GM23248 (cell line): ENCODE measurements at regions not wholly inside any gene's neighbourhood (a gene's known extent, or its start where the extent isn't known, plus 50 kb on each side); places are given as distances from the start of the nearest gene placed in this dataset.
"Not testable (repeated sequence)": the region's sequence is repeated elsewhere in the genome, so short reads cannot be mapped to it uniquely, and the experiment has no call there.

Experiments
- DNase-seq: peaks from one replicate; pipeline ENCODE4 v3.0.0-alpha.2; 2015
- H2AFZ ChIP-seq: fragments of 200-600 bp; sonication (generic); 2 replicates; pipeline ENCODE4 v1.6.1; 2016; ENCODE audit warnings: antibody characterized with exemption
- H3F3A ChIP-seq: fragments of 200-600 bp; sonication (generic); 2 replicates; pipeline ENCODE4 v1.6.1; 2016; ENCODE audit warnings: mild to moderate bottlenecking, antibody characterized with exemption, mixed run types; ENCODE audit not compliant: insufficient read depth
- H3K27ac ChIP-seq: fragments of 200-600 bp; sonication (generic); 2 replicates; pipeline ENCODE4 v1.5.1; 2016; ENCODE audit warnings: mild to moderate bottlenecking
- H3K27me3 ChIP-seq: fragments of 200-600 bp; sonication (generic); replicated peaks from 2 replicates; pipeline ENCODE4 v1.6.1; 2016; ENCODE audit warnings: mild to moderate bottlenecking; ENCODE audit not compliant: insufficient read depth
- H3K36me3 ChIP-seq: fragments of 200-600 bp; sonication (generic); 2 replicates; pipeline ENCODE4 v1.6.1; 2016; ENCODE audit warnings: low read depth, mild to moderate bottlenecking
- H3K4me1 ChIP-seq: fragments of 200-600 bp; sonication (generic); 2 replicates; pipeline ENCODE4 v1.6.1; 2016; ENCODE audit warnings: mild to moderate bottlenecking; ENCODE audit not compliant: insufficient read depth
- H3K4me2 ChIP-seq: fragments of 200-600 bp; sonication (generic); one replicate; pipeline ENCODE4 v1.6.1; 2016; ENCODE audit warnings: mild to moderate bottlenecking; ENCODE audit not compliant: unreplicated experiment
- H3K4me3 ChIP-seq: fragments of 200-600 bp; sonication (generic); 2 replicates; pipeline ENCODE4 v1.5.1; 2016; ENCODE audit warnings: mild to moderate bottlenecking
- H3K79me2 ChIP-seq: fragments of 200-600 bp; sonication (generic); 2 replicates; pipeline ENCODE4 v1.6.1; 2016; ENCODE audit warnings: mild to moderate bottlenecking; ENCODE audit not compliant: insufficient read depth
- H3K9ac ChIP-seq: fragments of 200-600 bp; sonication (generic); 2 replicates; pipeline ENCODE4 v1.6.1; 2016; ENCODE audit warnings: mild to moderate bottlenecking
- H3K9me2 ChIP-seq: fragments of 200-600 bp; sonication (generic); 2 replicates; pipeline ENCODE4 v1.6.1; 2016; ENCODE audit warnings: mixed run types, mild to moderate bottlenecking, moderate library complexity; ENCODE audit not compliant: insufficient read depth
- H3K9me3 ChIP-seq: fragments of 200-600 bp; sonication (generic); one replicate; pipeline ENCODE4 v1.6.1; 2017; ENCODE audit warnings: low read depth
- H4K20me1 ChIP-seq: fragments of 200-600 bp; sonication (generic); 2 replicates; pipeline ENCODE4 v1.6.0; 2016; ENCODE audit not compliant: insufficient read depth
- EZH2 ChIP-seq: fragments of 200-600 bp; sonication (generic); IDR thresholded peaks from 2 replicates; pipeline ENCODE4 v1.6.1; 2018; ENCODE audit warnings: antibody characterized with exemption, mild to moderate bottlenecking; ENCODE audit not compliant: insufficient read depth, poor library complexity, severe bottlenecking
- EZH2phosphoT487 ChIP-seq: fragments of 200-600 bp; sonication (generic); IDR thresholded peaks from 2 replicates; pipeline ENCODE4 v1.6.1; 2018; ENCODE audit warnings: antibody characterized with exemption, moderate library complexity, mild to moderate bottlenecking, low read depth; ENCODE audit not compliant: insufficient read depth
- WGBS, 2 experiments: methylation state at CpG; one replicate each; pipeline ENCODE4 v1.1.6; 2015 to 2017; ENCODE audit warnings: low lambda C conversion rate in 2 of 2, low coverage in 1 of 2; ENCODE audit errors: missing lambda C conversion rate in 2 of 2; 5-methylcytosine and 5-hydroxymethylcytosine counted together
- in situ Hi-C: fragments of 300-500 bp; cut with MboI; formaldehyde crosslinking; loops from 2 replicates; pipeline ENCODE4 v1.15.0; 2020

- Histone ChIP-seq H2AFZ (no peak overlapping the region), H3K79me2 (no peaks in the 10 kb centered on the region), H3K4me2 (no peak overlapping the region)
Measured at GRCh38 chr2:107721178-107721577, 105.5 kb upstream of the RGPD4 start.

GRCh38 chr2:107721586-107721985 is 105.1 kb upstream of the RGPD4 start:
- peaks cover 3% of the 10 kb centered on the region; the same call in 1 of the 2 replicates for H3K9me2 ChIP-seq
- H3K4me3 ChIP-seq, result no peak overlapping the region
- no peaks in the 10 kb centered on the region for H3K4me1 ChIP-seq
- no peaks in the 10 kb centered on the region for H3K27me3 ChIP-seq
- WGBS, 2 experiments, result 47 to 49% methylated on average over 2 of the region's 2 CpGs
- no peaks in the 10 kb centered on the region for H3F3A ChIP-seq
- no peaks in the 10 kb centered on the region for H3K36me3 ChIP-seq
- H4K20me1 ChIP-seq, result no peaks in the 10 kb centered on the region
- no peaks in the 10 kb centered on the region for H3K9me3 ChIP-seq
- no peak overlapping the region for H3K9ac ChIP-seq
- in situ Hi-C loops, result no loop called here
- no peaks in the 10 kb centered on the region for H3K79me2 ChIP-seq
- TF ChIP-seq EZH2, result no peak
- TF ChIP-seq EZH2phosphoT487, result no peak
- no peak overlapping the region for H2AFZ ChIP-seq
- H3K4me2 ChIP-seq, result no peak overlapping the region
- no peak for DNase-seq
- no peak overlapping the region for H3K27ac ChIP-seq

More at GRCh38 chr2:107721178-107721577, 105.5 kb upstream of the RGPD4 start:
- Histone ChIP-seq H3F3A (no peaks in the 10 kb centered on the region), H3K4me1 (no peaks in the 10 kb centered on the region), H3K27me3 (no peaks in the 10 kb centered on the region), H3K9me2 (peaks cover 3% of the 10 kb centered on the region; the same call in 1 of the 2 replicates), H3K9me3 (no peaks in the 10 kb centered on the region), H3K4me3 (no peak overlapping the region), H3K27ac (no peak overlapping the region), H3K9ac (no peak overlapping the region), H3K36me3 (no peaks in the 10 kb centered on the region), H4K20me1 (no peaks in the 10 kb centered on the region)
- TF ChIP-seq EZH2 (no peak), EZH2phosphoT487 (no peak)
- WGBS, 2 experiments, result 37 to 42% methylated on average over 3 of the region's 3 CpGs
- no peak for DNase-seq
- in situ Hi-C loops, result no loop called here

GRCh38 chr2:107725824-107726223 is 100.9 kb upstream of the RGPD4 start:
- H3K4me2 ChIP-seq, in situ Hi-C loops: not testable (repeated sequence)
- 65 to 85% methylated on average over 1 of the region's 1 CpG for WGBS, 2 experiments

GRCh38 chr2:107727318-107727717 is 99.4 kb upstream of the RGPD4 start:
- TF ChIP-seq EZH2phosphoT487 (no peak), EZH2 (no peak)
- H3K79me2 ChIP-seq, result no peaks in the 10 kb centered on the region

More at GRCh38 chr2:107725824-107726223, 100.9 kb upstream of the RGPD4 start:
- not testable (repeated sequence) for H3K27me3 ChIP-seq, H2AFZ ChIP-seq, DNase-seq, H3K9ac ChIP-seq, H3K9me3 ChIP-seq, H3K4me3 ChIP-seq, H3K36me3 ChIP-seq, H3K4me1 ChIP-seq, H3K9me2 ChIP-seq, H3K27ac ChIP-seq, H3F3A ChIP-seq, H3K79me2 ChIP-seq, H4K20me1 ChIP-seq

GRCh38 chr2:107728586-107728985 is 98.1 kb upstream of the RGPD4 start:
- Histone ChIP-seq H3K27me3 (no peaks in the 10 kb centered on the region), H3K4me3 (no peak overlapping the region), H3K9me3 (no peaks in the 10 kb centered on the region), H3K4me1 (no peaks in the 10 kb centered on the region), H3K36me3 (no peaks in the 10 kb centered on the region), H3F3A (no peaks in the 10 kb centered on the region), H4K20me1 (no peaks in the 10 kb centered on the region), H3K9me2 (0 out of 2 replicates have a peak, but pooled peaks cover 4% of the 10 kb centered on the region), H3K79me2 (no peaks in the 10 kb centered on the region), H3K4me2 (no peak overlapping the region), H2AFZ (0 out of 2 replicates have a peak overlapping the region, but pooled peaks have one; percentile 20), H3K9ac (no peak overlapping the region), H3K27ac (no peak overlapping the region)
- WGBS, 2 experiments, result 32 to 40% methylated on average over 5 of the region's 5 CpGs
- in situ Hi-C loops, result no loop called here
- DNase-seq, result no peak
- TF ChIP-seq EZH2phosphoT487, result no peak
- no peak for TF ChIP-seq EZH2

More at GRCh38 chr2:107727318-107727717, 99.4 kb upstream of the RGPD4 start:
- no peaks in the 10 kb centered on the region for H3K4me1 ChIP-seq
- no peaks in the 10 kb centered on the region for H4K20me1 ChIP-seq
- H3K4me2 ChIP-seq, result no peak overlapping the region
- DNase-seq, result no peak
- in situ Hi-C loops, result no loop called here
- no peak overlapping the region for H3K27ac ChIP-seq
- H3K9ac ChIP-seq, result no peak overlapping the region
- H3K9me2 ChIP-seq, result 0 out of 2 replicates have a peak, but pooled peaks cover 4% of the 10 kb centered on the region
- no peak overlapping the region for H3K4me3 ChIP-seq
- no peaks in the 10 kb centered on the region for H3F3A ChIP-seq
- H2AFZ ChIP-seq, result no peak overlapping the region
- H3K36me3 ChIP-seq, result no peaks in the 10 kb centered on the region
- H3K27me3 ChIP-seq, result no peaks in the 10 kb centered on the region
- no peaks in the 10 kb centered on the region for H3K9me3 ChIP-seq
